GM12878 (cell line): ENCODE measurements at regions not wholly inside any gene's neighbourhood (a gene's known extent, or its start where the extent isn't known, plus 50 kb on each side); places are given as distances from the start of the nearest gene placed in this dataset.

Experiments
- ASH2L ChIP-seq: fragments of 300-600, 200-600 bp; sonication (generic); IDR thresholded peaks from 2 replicates; pipeline ENCODE4 v1.6.1; 2017; ENCODE audit warnings: low read depth, mild to moderate bottlenecking, borderline replicate concordance
- BCL3 ChIP-seq: IDR thresholded peaks from 2 replicates; pipeline ENCODE4 v1.6.1; 2011; ENCODE audit warnings: borderline replicate concordance, low read depth, mild to moderate bottlenecking, moderate library complexity, low read length; ENCODE audit not compliant: insufficient read depth, poor library complexity, severe bottlenecking
- BMI1 ChIP-seq: fragments of 450-650 bp; IDR thresholded peaks from 2 replicates; pipeline ENCODE4 v1.6.1; 2016; ENCODE audit warnings: mild to moderate bottlenecking, moderate library complexity, borderline replicate concordance
- CBFB ChIP-seq: IDR thresholded peaks from 2 replicates; pipeline ENCODE4 v1.6.1; 2016; ENCODE audit warnings: antibody characterized with exemption, low read depth
- CHD2 ChIP-seq: IDR thresholded peaks from 2 replicates; pipeline ENCODE4 v1.6.1; 2011; ENCODE audit warnings: low read depth, low read length, improper control_type of control experiment, borderline replicate concordance
- FOS ChIP-seq: IDR thresholded peaks from 3 replicates; pipeline ENCODE4 v1.6.1; 2011; ENCODE audit warnings: borderline replicate concordance; ENCODE audit not compliant: insufficient read length; ENCODE audit errors: extremely low read depth
- HSF1 ChIP-seq: fragments of 150-350 bp; IDR thresholded peaks from 2 replicates; pipeline ENCODE4 v1.6.1; 2014; ENCODE audit warnings: mild to moderate bottlenecking, low read depth, low read length
- IRF4 ChIP-seq: IDR thresholded peaks from 2 replicates; pipeline ENCODE4 v1.6.1; 2011; ENCODE audit warnings: low read depth, low read length
- KLF5 ChIP-seq: fragments of 450-650 bp; IDR thresholded peaks from 2 replicates; pipeline ENCODE4 v1.6.1; 2014; ENCODE audit warnings: mild to moderate bottlenecking; ENCODE audit not compliant: partially characterized antibody
- MLLT1 ChIP-seq: fragments of 450-650 bp; IDR thresholded peaks from 2 replicates; pipeline ENCODE4 v1.6.1; 2016; ENCODE audit warnings: mild to moderate bottlenecking
- PBX3 ChIP-seq: IDR thresholded peaks from 2 replicates; pipeline ENCODE4 v1.6.1; 2011; ENCODE audit warnings: mild to moderate bottlenecking, low read depth, low read length, moderate library complexity; ENCODE audit not compliant: insufficient replicate concordance
- RAD21 ChIP-seq: IDR thresholded peaks from 2 replicates; pipeline ENCODE4 v1.6.1; 2011; ENCODE audit warnings: mild to moderate bottlenecking, low read depth, low read length, moderate library complexity; ENCODE audit not compliant: insufficient read depth
- TCF12 ChIP-seq: IDR thresholded peaks from 2 replicates; pipeline ENCODE4 v1.6.1; 2011; ENCODE audit warnings: low read depth, mild to moderate bottlenecking, low read length
- USF1 ChIP-seq: IDR thresholded peaks from 2 replicates; pipeline ENCODE4 v1.6.1; 2011; ENCODE audit warnings: borderline replicate concordance, low read depth, mild to moderate bottlenecking, moderate library complexity, mixed read lengths, low read length; ENCODE audit not compliant: insufficient read depth; ENCODE audit errors: extremely low read length
- ZNF592 ChIP-seq: fragments of 450-650 bp; IDR thresholded peaks from 2 replicates; pipeline ENCODE4 v1.6.1; 2017; ENCODE audit warnings: mild to moderate bottlenecking, moderate library complexity

GRCh38 chr2:16106619-16107018 is 166.3 kb downstream of the MYCN start (continued):
- TF ChIP-seq ZNF592 (no peak), ASH2L (no peak), CHD2 (no peak), RAD21 (no peak), CBFB (no peak), BMI1 (no peak), KLF5 (no peak), BCL3 (no peak), PBX3 (no peak), IRF4 (no peak), MLLT1 (no peak), FOS (no peak), TCF12 (no peak), USF1 (no peak), HSF1 (no peak)
